Pancreas (tissue), 10 donors: ENCODE measurements at regions not wholly inside any gene's neighbourhood (a gene's known extent, or its start where the extent isn't known, plus 50 kb on each side); places are given as distances from the start of the nearest gene placed in this dataset.
"Not testable (repeated sequence)": the region's sequence is repeated elsewhere in the genome, so short reads cannot be mapped to it uniquely, and the experiment has no call there.

Experiments used
- ATAC-seq, 4 donors: fragments of 200-7000 bp; cut with Tn5 transposase; one replicate each; pipeline versions ENCODE4 v1.8.0 to v1.9.1; 2020; ENCODE audit warnings: mild to moderate bottlenecking in 4 of 4, moderate library complexity in 4 of 4
- DNase-seq, 6 donors: peaks; one replicate each; pipeline ENCODE4 v3.0.0-alpha.2; 2020
- FAIRE-seq: peaks from 2 replicates; lab custom pipeline; 2012; peaks lifted over from hg19 to GRCh38; lab: Jason Lieb, UNC
- H3K27ac ChIP-seq, 4 donors: fragments of 200-600 bp; sonication (generic); 1 replicate in 3 of 4; 2 replicates in 1 of 4; pipeline versions ENCODE4 v1.5.0 to v1.8.0; 2020
- H3K27me3 ChIP-seq, 4 donors: fragments of 200-600 bp; one replicate each; pipeline ENCODE4 v1.8.0; 2021
- H3K36me3 ChIP-seq, 3 donors: fragments of 200-600 bp; sonication (generic) in 1 of 3; one replicate each; pipeline versions ENCODE4 v1.5.0 to v1.8.0; 2020 to 2021
- H3K4me1 ChIP-seq, 3 donors: fragments of 200-600 bp; one replicate each; pipeline ENCODE4 v1.8.0; 2021
- H3K4me3 ChIP-seq, 4 donors: fragments of 200-600 bp; sonication (generic) in 2 of 4; one replicate each; pipeline versions ENCODE4 v1.5.0 to v1.8.0; 2020 to 2021
- H3K9me3 ChIP-seq, 4 donors: fragments of 200-600 bp; one replicate each; pipeline ENCODE4 v1.8.0; 2021
- CTCF ChIP-seq, 4 donors: fragments of 200-600 bp; sonication (generic) in 3 of 4; IDR thresholded peaks; one replicate each; pipeline versions ENCODE4 v1.5.0 to v1.8.0; 2021; ENCODE audit warnings: antibody characterized with exemption in 4 of 4
- WGBS, 2 donors: extraction: QIAGEN DNeasy Blood & Tissue Kit; methylation state at CpG; one replicate each; pipeline ENCODE4 v1.1.7; 2013; 5-methylcytosine and 5-hydroxymethylcytosine counted together
- intact Hi-C, 3 donors: fragments of 100-400 bp; cut with DNase I; formaldehyde crosslinking; loops; one replicate each; pipeline versions ENCODE4 v1.11.1 to v1.14.2; 2022
- donor health status: healthy with polysubstance abuse.
- donor health status: DM: no; HTN: no; CAD: no; lungs with moderate emphysema.
- donor health status: DM: no; HTN: no; CAD: no.
- donor health status: control.
- donor health status: control.
- donor health status: Bipolar disorder and iron deficiency.
- donor health status: DM: yes; HTN: yes; CAD: no.
- donor health status: DM: no; HTN: no; CAD: no.
- donor health status: DM: no; HTN: no; CAD: no.
- donor health status: DM: yes; HTN: yes; CAD: no.

DNA sequence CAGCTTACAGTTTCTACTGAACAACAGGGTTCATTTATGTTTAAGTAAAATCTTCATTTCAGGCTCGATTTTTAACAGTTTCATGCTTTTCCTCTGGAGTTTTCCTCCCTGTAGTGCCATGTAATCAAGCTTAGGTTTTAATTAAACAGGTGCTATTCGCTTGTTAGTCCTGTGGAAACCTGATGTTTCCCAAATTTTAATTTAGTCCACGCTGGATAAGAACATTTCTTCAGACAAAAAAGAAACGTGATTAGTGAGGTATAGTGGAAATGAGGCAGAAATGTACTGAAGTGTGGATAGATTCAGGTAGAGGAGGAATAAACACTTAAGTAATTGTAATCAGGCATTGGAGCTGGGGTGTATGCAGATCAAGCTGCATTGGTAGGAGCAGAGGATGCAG is 1217.5 kb downstream of the AACS start:
- DNase-seq: no peak
- no peak for ATAC-seq

DNA sequence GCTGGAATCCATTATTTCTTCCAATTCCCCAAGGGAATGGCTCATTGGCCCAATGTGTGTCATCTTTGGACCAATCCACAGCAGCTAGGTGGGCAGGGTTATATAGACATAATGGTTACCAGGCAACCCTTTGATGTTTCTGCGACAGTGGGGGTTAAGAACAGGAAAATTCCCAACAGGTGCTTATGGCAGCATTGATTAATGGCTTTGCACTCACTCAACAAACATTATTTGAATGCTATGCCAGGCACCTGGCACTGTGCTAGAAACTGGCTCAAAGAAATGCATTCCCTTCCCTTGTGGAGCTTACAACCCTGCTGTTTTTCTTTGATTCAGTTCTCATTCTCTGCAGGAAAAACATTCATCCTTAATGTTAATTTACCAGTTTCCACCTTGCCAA is 1221.0 kb downstream of the AACS start:
- Histone ChIP-seq H3K4me3 (no peak overlapping the region), H3K4me1 (peaks cover 6 to 18% (median 6%) of the 10 kb centered on the region in 3 donors), H3K27me3 (no peaks in the 10 kb centered on the region), H3K27ac (peak overlapping the region in 3 of 4 donors; percentile 24 to 55 (median 53)), H3K36me3 (no peaks in the 10 kb centered on the region), H3K9me3 (no peaks in the 10 kb centered on the region)
- intact Hi-C loops: no loop called here
- FAIRE-seq (no peak), DNase-seq (peak in 4 of 6 donors; percentile 76 to 87 (median 85)), ATAC-seq (peak; percentile 92 to 98 (median 95))
- TF ChIP-seq CTCF (IDR thresholded peaks at IDR 0.05): no peak
- WGBS, 2 donors: 10 to 18% methylated on average over 1 of the region's 1 CpG

More for the DNA sequence above, 1217.5 kb downstream of the AACS start:
- 61% methylated on average over 4 of the region's 4 CpGs for WGBS, 2 donors
- H3K27me3 ChIP-seq: no peaks in the 10 kb centered on the region
- FAIRE-seq: no peak
- H3K4me1 ChIP-seq: peaks cover 6 to 18% (median 6%) of the 10 kb centered on the region in 3 donors
- no peak overlapping the region for H3K4me3 ChIP-seq
- H3K27ac ChIP-seq: no peak overlapping the region
- no peaks in the 10 kb centered on the region for H3K36me3 ChIP-seq
- no peaks in the 10 kb centered on the region for H3K9me3 ChIP-seq
- intact Hi-C loops: no loop called here
- no peak for TF ChIP-seq CTCF (IDR thresholded peaks at IDR 0.05)

DNA sequence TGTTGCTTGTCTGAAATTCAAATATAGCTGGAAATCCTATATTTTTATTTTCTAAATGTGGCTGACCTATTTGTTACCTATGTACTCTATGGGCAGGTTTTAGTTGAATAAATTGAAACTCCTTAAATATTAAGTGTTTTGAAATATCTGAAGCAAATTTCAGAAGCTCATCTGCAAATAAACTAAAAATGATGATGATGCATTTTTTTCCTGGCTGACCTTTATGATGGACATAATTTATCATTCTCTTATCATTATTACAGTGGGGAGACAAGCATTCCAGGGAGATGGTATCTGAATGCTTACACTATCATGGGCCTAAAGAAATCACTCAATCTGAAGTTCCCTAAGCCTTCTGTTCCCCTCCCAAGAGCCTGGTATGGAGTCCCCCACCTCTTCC is 1225.2 kb downstream of the AACS start:
- intact Hi-C loops: no loop called here
- ATAC-seq (no peak), DNase-seq (no peak), FAIRE-seq (no peak)
- Histone ChIP-seq H3K4me1 (peaks cover 0 to 6% (median 0%) of the 10 kb centered on the region in 3 donors), H3K27me3 (no peaks in the 10 kb centered on the region), H3K27ac (no peak overlapping the region), H3K9me3 (no peaks in the 10 kb centered on the region), H3K4me3 (no peak overlapping the region), H3K36me3 (no peaks in the 10 kb centered on the region)
- TF ChIP-seq CTCF (IDR thresholded peaks at IDR 0.05): no peak

GRCh38 chr12:126291987-126292386 is 1226.8 kb downstream of the AACS start:
- WGBS, 2 donors: 86 to 93% methylated on average over 3 of the region's 3 CpGs
- ATAC-seq, H3K4me3 ChIP-seq, intact Hi-C loops, H3K36me3 ChIP-seq, H3K27me3 ChIP-seq, DNase-seq, H3K4me1 ChIP-seq, H3K27ac ChIP-seq, H3K9me3 ChIP-seq, FAIRE-seq: not testable (repeated sequence)

DNA sequence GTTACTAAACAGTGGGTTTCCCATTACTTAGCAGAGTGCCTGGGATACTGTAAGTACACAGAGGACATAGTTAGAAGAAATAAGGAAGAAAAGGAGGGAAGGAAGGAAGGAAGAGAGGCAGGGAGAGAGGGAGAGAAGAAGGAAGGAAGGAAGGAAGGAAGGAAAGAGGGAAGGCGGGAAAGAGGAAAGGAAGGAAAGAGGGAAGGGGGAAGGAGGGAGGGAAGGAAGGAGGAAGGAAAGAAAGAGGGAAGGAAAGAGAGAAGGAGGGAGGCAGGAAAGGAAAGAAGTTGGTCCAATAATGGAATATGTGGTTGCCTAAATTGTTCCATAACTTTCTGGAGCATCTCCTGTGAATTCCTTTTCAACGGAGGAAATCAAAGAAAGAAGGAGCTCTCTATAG is 1230.4 kb downstream of the AACS start:
- DNase-seq (no peak), FAIRE-seq (no peak), ATAC-seq (no peak)
- no peaks in the 10 kb centered on the region for H3K4me1 ChIP-seq
- WGBS, 2 donors: 93 to 94% methylated on average over 2 of the region's 2 CpGs
- intact Hi-C loops: no loop called here
- H3K9me3 ChIP-seq: no peaks in the 10 kb centered on the region
- no peaks in the 10 kb centered on the region for H3K27me3 ChIP-seq
- H3K4me3 ChIP-seq: no peak overlapping the region
- H3K36me3 ChIP-seq: no peaks in the 10 kb centered on the region
- no peak for TF ChIP-seq CTCF (IDR thresholded peaks at IDR 0.05)
- no peak overlapping the region for H3K27ac ChIP-seq
